ENCODE measurements at regions not wholly inside any gene's neighbourhood (a gene's known extent, or its start where the extent isn't known, plus 50 kb on each side); places are given as distances from the start of the nearest gene placed in this dataset.

DNA sequence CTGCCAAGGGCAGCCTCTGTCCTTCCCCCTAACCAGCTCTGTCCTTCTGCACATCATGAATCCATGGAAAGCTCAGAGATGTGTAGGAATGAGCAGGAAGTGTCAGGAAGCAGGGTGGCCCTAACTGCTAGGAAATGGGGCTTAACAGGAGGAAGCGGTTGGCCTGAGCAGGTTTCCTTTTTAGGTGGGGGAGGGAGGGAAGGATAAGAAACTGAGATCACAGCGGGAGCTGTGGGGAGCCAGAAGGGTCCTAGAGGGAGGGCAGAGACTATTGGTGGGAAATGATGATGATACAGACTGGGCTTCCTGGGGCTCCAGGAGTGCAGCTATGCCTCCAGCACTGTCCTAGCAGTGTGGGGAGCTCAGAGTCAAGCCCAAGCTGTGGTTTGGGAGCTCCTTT lies 182.0 kb downstream of the SH3BP4 start:
- TF ChIP-seq, protein P1, sequence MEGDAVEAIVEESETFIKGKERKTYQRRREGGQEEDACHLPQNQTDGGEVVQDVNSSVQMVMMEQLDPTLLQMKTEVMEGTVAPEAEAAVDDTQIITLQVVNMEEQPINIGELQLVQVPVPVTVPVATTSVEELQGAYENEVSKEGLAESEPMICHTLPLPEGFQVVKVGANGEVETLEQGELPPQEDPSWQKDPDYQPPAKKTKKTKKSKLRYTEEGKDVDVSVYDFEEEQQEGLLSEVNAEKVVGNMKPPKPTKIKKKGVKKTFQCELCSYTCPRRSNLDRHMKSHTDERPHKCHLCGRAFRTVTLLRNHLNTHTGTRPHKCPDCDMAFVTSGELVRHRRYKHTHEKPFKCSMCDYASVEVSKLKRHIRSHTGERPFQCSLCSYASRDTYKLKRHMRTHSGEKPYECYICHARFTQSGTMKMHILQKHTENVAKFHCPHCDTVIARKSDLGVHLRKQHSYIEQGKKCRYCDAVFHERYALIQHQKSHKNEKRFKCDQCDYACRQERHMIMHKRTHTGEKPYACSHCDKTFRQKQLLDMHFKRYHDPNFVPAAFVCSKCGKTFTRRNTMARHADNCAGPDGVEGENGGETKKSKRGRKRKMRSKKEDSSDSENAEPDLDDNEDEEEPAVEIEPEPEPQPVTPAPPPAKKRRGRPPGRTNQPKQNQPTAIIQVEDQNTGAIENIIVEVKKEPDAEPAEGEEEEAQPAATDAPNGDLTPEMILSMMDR (IDR thresholded peaks at IDR 0.05 in 8 of 11, conservative IDR thresholded peaks at IDR 0.05 in 3 of 11): no peak
- TF ChIP-seq POLR2A (IDR thresholded peaks at IDR 0.05): no peak
- no peak for TF ChIP-seq POLR2AphosphoS5 (IDR thresholded peaks at IDR 0.05)

Data from spleen (tissue), 7 donors.